Right atrium auricular region (tissue), 2 donors: ENCODE measurements at regions not wholly inside any gene's neighbourhood (a gene's known extent, or its start where the extent isn't known, plus 50 kb on each side); places are given as distances from the start of the nearest gene placed in this dataset.
A peak's percentile ranks its signal among the peaks of the same experiment; 100 is the strongest.

Experiments
- DNase-seq: peaks from one replicate; pipeline ENCODE4 v3.0.0-alpha.2; 2019; ENCODE audit warnings: low spot score
- H3K27ac ChIP-seq, 2 donors: fragments of 200-600 bp; sonication (generic); 1 replicate in 1 of 2; 2 replicates in 1 of 2; pipeline ENCODE4 v1.5.1; 2016 to 2019
- H3K27me3 ChIP-seq, 2 donors: fragments of 200-600 bp; sonication (generic); one replicate each; pipeline versions ENCODE4 v1.5.1 to v1.6.0; 2017 to 2019
- H3K36me3 ChIP-seq: fragments of 200-600 bp; sonication (generic); one replicate; pipeline ENCODE4 v1.5.1; 2016
- H3K4me1 ChIP-seq, 2 donors: fragments of 200-600 bp; sonication (generic); one replicate each; pipeline versions ENCODE4 v1.5.1 to v1.6.0; 2017 to 2019
- H3K4me3 ChIP-seq, 2 donors: fragments of 200-600 bp; sonication (generic); 1 replicate in 1 of 2; 2 replicates in 1 of 2; pipeline ENCODE4 v1.5.1; 2017 to 2019; ENCODE audit warnings: mild to moderate bottlenecking in 1 of 2, moderate library complexity in 1 of 2
- H3K9me3 ChIP-seq, 2 donors: fragments of 200-600 bp; sonication (generic); one replicate each; pipeline ENCODE4 v1.5.1; 2019
- TF ChIP-seq, protein P1 (sequence below), 2 donors: fragments of 200-600 bp; sonication (generic); IDR thresholded peaks; one replicate each; pipeline ENCODE4 v1.5.1; 2019; ENCODE audit warnings: antibody characterized with exemption in 2 of 2

DNA sequence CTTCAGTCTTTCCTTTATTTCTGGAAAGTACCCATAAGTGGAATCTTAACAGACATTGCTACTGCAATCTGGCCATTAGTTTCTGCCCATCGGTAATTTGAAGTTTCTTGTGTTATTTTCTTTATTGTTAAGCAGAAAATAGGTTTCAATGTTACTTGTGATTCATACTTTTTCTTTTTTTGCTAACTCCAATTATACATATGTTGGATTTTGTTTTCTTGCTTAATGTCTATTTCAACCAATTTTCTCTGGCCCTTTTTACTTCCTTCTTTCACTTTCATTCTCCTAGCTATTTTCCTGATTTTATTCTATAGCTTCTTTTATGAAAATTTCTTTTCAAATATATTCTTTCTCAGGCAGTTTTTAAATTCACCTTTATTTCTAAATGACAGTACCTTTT lies 457.4 kb downstream of the TCERG1L start:
- no peak overlapping the region for H3K27ac ChIP-seq
- peaks cover 0 to 34% of the 10 kb centered on the region in 2 donors for H3K9me3 ChIP-seq
- TF ChIP-seq, protein P1, sequence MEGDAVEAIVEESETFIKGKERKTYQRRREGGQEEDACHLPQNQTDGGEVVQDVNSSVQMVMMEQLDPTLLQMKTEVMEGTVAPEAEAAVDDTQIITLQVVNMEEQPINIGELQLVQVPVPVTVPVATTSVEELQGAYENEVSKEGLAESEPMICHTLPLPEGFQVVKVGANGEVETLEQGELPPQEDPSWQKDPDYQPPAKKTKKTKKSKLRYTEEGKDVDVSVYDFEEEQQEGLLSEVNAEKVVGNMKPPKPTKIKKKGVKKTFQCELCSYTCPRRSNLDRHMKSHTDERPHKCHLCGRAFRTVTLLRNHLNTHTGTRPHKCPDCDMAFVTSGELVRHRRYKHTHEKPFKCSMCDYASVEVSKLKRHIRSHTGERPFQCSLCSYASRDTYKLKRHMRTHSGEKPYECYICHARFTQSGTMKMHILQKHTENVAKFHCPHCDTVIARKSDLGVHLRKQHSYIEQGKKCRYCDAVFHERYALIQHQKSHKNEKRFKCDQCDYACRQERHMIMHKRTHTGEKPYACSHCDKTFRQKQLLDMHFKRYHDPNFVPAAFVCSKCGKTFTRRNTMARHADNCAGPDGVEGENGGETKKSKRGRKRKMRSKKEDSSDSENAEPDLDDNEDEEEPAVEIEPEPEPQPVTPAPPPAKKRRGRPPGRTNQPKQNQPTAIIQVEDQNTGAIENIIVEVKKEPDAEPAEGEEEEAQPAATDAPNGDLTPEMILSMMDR (IDR thresholded peaks at IDR 0.05): no peak
- H3K4me3 ChIP-seq: no peak overlapping the region
- no peaks in the 10 kb centered on the region for H3K36me3 ChIP-seq
- H3K27me3 ChIP-seq: no peaks in the 10 kb centered on the region
- DNase-seq: no peak
- H3K4me1 ChIP-seq: no peaks in the 10 kb centered on the region

DNA sequence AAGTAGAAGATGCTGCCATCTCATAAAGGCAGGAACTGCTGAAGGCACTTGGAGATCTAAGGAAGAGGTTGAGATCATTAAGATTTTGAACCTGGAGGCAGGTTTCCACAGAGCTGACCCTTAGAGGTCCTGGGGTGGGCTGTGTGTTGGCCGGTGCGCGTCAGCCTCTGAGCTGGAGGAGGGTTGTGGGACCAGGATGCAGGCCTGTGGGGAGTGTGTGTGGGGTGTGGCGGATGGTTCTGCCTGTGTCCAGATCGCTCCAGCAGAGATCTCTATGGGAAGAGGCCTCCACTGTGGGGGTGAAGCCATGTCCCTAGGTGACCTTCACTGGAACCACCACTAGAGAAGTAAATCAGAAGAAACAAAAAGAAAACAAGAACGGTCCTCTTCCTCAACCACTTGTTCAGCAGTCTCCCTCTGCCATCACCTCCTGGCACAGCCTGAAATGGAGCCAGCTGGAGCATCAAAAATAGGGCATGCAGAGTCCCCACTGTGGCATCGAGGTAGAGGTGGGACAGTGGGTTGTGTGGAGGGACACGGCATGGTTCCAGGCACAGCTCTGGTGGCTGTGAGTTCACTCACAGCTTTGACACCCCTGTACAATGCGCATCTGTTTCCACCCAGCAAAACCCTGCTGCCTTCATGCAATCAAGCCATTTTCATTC lies 453.8 kb downstream of the TCERG1L start:
- no peaks in the 10 kb centered on the region for H3K36me3 ChIP-seq
- H3K4me3 ChIP-seq: no peak overlapping the region
- DNase-seq: peak; percentile 32
- H3K4me1 ChIP-seq: no peaks in the 10 kb centered on the region
- peaks cover 0 to 30% of the 10 kb centered on the region in 2 donors for H3K9me3 ChIP-seq
- TF ChIP-seq, protein P1 (IDR thresholded peaks at IDR 0.05): no peak
- no peak overlapping the region for H3K27ac ChIP-seq
- no peaks in the 10 kb centered on the region for H3K27me3 ChIP-seq

DNA sequence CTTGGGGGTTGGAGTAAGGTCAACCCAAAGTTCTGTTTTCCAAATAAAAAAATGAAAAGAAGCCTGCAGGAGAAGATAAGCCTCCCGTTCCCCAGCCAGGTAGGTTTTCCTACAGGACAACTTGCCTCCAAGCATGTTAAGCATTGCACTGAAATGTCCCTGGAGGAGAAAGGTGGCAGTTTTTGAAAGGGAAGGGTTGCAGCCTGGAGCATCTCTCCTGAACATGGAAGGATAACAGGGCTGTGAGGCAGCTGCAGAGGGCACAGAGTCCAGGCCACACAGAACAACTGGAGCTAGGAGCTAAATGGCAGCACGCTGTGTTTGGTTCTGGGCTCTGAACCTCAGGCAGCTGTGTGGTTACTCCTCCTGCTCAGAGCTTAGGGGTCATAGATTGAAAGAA lies 452.9 kb downstream of the TCERG1L start:
- Histone ChIP-seq H3K4me1 (no peaks in the 10 kb centered on the region), H3K4me3 (no peak overlapping the region), H3K9me3 (peaks cover 0 to 21% of the 10 kb centered on the region in 2 donors), H3K27me3 (no peaks in the 10 kb centered on the region), H3K36me3 (no peaks in the 10 kb centered on the region), H3K27ac (no peak overlapping the region)
- no peak for DNase-seq
- TF ChIP-seq, protein P1 (IDR thresholded peaks at IDR 0.05): no peak

DNA sequence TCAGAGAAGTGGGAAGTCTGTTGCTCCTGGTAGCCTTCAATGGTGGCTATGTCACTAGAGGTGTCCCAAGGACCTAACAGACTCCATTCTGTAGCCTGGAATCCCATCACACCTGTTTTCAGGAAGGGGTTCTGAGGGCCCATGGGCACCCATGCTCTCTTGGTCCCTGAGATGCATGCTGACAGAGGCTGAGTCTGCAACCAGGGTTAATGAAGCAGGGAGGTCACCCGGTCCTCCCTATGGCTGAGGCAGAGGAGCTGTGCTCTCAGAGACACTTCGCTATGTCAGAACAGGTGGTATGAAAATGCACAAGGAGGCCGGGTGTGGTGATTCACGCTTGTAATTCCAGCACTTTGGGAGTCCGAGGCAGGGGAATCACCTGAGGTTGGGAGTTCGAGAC lies 452.1 kb downstream of the TCERG1L start:
- no peaks in the 10 kb centered on the region for H3K4me1 ChIP-seq
- H3K27ac ChIP-seq: no peak overlapping the region
- H3K27me3 ChIP-seq: no peaks in the 10 kb centered on the region
- TF ChIP-seq, protein P1 (IDR thresholded peaks at IDR 0.05): no peak
- H3K4me3 ChIP-seq: no peak overlapping the region
- no peak for DNase-seq
- H3K36me3 ChIP-seq: no peaks in the 10 kb centered on the region
- H3K9me3 ChIP-seq: peaks cover 0 to 13% of the 10 kb centered on the region in 2 donors

DNA sequence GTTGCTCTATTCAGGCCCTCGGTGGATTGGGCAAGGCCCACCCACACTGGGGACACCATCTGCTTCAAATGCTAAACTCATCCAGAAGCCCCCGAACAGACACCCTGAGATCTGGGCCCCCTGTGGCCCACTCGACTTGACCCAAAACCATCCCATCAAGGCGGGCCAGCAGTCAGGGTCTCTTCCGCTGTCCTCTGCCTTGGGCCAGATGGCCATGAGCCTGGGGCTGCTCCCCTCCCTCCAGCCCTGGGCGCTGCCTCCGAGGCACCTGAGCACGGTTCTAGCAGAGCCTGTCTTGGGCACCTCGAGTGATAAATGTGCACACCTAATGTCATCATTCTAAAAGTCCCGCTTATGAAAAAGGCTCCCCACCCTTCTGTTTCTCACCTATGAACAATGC lies 449.4 kb downstream of the TCERG1L start:
- Histone ChIP-seq H3K4me1 (no peaks in the 10 kb centered on the region), H3K4me3 (no peak overlapping the region), H3K9me3 (no peaks in the 10 kb centered on the region), H3K27ac (no peak overlapping the region), H3K27me3 (no peaks in the 10 kb centered on the region), H3K36me3 (no peaks in the 10 kb centered on the region)
- DNase-seq: no peak
- TF ChIP-seq, protein P1 (IDR thresholded peaks at IDR 0.05): no peak

DNA sequence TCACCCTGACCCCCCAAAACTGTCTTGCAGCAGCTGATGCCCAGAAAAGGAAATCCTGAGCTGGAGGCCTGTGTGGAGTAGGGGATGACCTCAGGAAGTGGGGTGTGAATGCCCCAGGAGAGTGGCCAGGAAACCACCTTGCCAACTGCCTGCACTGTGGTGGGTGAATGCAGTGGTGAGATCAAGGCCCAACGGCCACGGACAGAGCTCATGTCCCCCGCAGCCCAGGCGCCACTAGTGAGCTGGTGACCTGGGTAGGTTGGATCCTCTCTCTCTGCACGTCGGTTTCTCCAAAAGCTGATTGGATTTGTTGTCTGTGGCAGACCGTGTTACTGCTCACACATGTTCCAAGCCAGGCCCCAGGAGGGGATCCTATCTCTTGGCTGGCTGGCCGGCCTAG lies 448.9 kb downstream of the TCERG1L start:
- Histone ChIP-seq H3K4me3 (no peak overlapping the region), H3K36me3 (no peaks in the 10 kb centered on the region), H3K4me1 (no peaks in the 10 kb centered on the region), H3K27me3 (no peaks in the 10 kb centered on the region), H3K9me3 (no peaks in the 10 kb centered on the region), H3K27ac (no peak overlapping the region)
- no peak for DNase-seq
- TF ChIP-seq, protein P1 (IDR thresholded peaks at IDR 0.05): no peak
